H9 (cell line): ENCODE measurements at regions not wholly inside any gene's neighbourhood (a gene's known extent, or its start where the extent isn't known, plus 50 kb on each side); places are given as distances from the start of the nearest gene placed in this dataset.

Source experiments
- DNase-seq: peaks from one replicate; pipeline ENCODE4 v3.0.0-alpha.2; 2017
- H2AFZ ChIP-seq: one replicate; pipeline ENCODE4 v1.6.1; 2013; ENCODE audit warnings: mild to moderate bottlenecking, low read length, control low read depth, moderate library complexity
- H2AK5ac ChIP-seq: 2 replicates; pipeline ENCODE4 v1.6.1; 2013; ENCODE audit warnings: low read length, control low read depth, mixed read lengths; ENCODE audit not compliant: insufficient read length
- H2BK120ac ChIP-seq: one replicate; pipeline ENCODE4 v1.6.1; 2013; ENCODE audit warnings: low read depth, mild to moderate bottlenecking, low read length, control low read depth, inconsistent platforms; ENCODE audit not compliant: poor library complexity, severe bottlenecking
- H2BK12ac ChIP-seq: 2 replicates; pipeline ENCODE4 v1.6.1; 2013; ENCODE audit warnings: low read length, control low read depth, mixed read lengths, low read depth; ENCODE audit not compliant: insufficient read length
- H2BK15ac ChIP-seq: 2 replicates; pipeline ENCODE4 v1.6.1; 2013; ENCODE audit warnings: low read depth, low read length, control low read depth
- H2BK20ac ChIP-seq: one replicate; pipeline ENCODE4 v1.6.1; 2013; ENCODE audit warnings: low read depth, mild to moderate bottlenecking, low read length, control low read depth, inconsistent platforms; ENCODE audit not compliant: poor library complexity, severe bottlenecking
- H2BK5ac ChIP-seq: 2 replicates; pipeline ENCODE4 v1.6.1; 2013; ENCODE audit warnings: low read length, control low read depth, mixed read lengths; ENCODE audit not compliant: insufficient read length
- H3K14ac ChIP-seq: 2 replicates; pipeline ENCODE4 v1.6.1; 2013; ENCODE audit warnings: low read length, control low read depth; ENCODE audit not compliant: insufficient read depth
- H3K18ac ChIP-seq: 2 replicates; pipeline ENCODE4 v1.6.1; 2013; ENCODE audit warnings: low read depth, mild to moderate bottlenecking, mixed read lengths, low read length, control low read depth; ENCODE audit not compliant: insufficient read length
- H3K23ac ChIP-seq: 2 replicates; pipeline ENCODE4 v1.6.1; 2013; ENCODE audit warnings: low read length, control low read depth, mixed read lengths, low read depth; ENCODE audit not compliant: insufficient read length
- H3K23me2 ChIP-seq: 2 replicates; pipeline ENCODE4 v1.6.1; 2013; ENCODE audit warnings: low read depth, mild to moderate bottlenecking, mixed read lengths, low read length, control low read depth; ENCODE audit not compliant: insufficient read length, poor library complexity, severe bottlenecking
- H3K27ac ChIP-seq: 2 replicates; pipeline ENCODE4 v1.5.1; 2013; ENCODE audit warnings: low read length, control low read depth, mixed read lengths, low read depth; ENCODE audit not compliant: insufficient read length
- H3K27me3 ChIP-seq: 2 replicates; pipeline ENCODE4 v1.6.1; 2013; ENCODE audit warnings: low read length, control low read depth, inconsistent platforms; ENCODE audit not compliant: insufficient read depth
- H3K4ac ChIP-seq: 2 replicates; pipeline ENCODE4 v1.6.1; 2013; ENCODE audit warnings: low read depth, mild to moderate bottlenecking, control low read depth, inconsistent platforms, low read length, moderate library complexity
- H3K4me1 ChIP-seq: 2 replicates; pipeline ENCODE4 v1.6.1; 2013; ENCODE audit warnings: low read length, control low read depth, inconsistent platforms; ENCODE audit not compliant: insufficient read depth
- H3K4me2 ChIP-seq: 2 replicates; pipeline ENCODE4 v1.6.1; 2013; ENCODE audit warnings: low read length, control low read depth, mixed read lengths; ENCODE audit not compliant: insufficient read length, insufficient read depth
- H3K56ac ChIP-seq: 2 replicates; pipeline ENCODE4 v1.6.1; 2013; ENCODE audit warnings: low read depth, mild to moderate bottlenecking, mixed read lengths, low read length, control low read depth; ENCODE audit not compliant: insufficient read length
- H3K79me1 ChIP-seq: 2 replicates; pipeline ENCODE4 v1.6.1; 2013; ENCODE audit warnings: low read depth, mild to moderate bottlenecking, moderate library complexity, low read length, control low read depth, inconsistent platforms; ENCODE audit not compliant: insufficient read depth, poor library complexity, severe bottlenecking
- H3K79me2 ChIP-seq: 2 replicates; pipeline ENCODE4 v1.6.1; 2013; ENCODE audit warnings: low read length, control low read depth, inconsistent platforms; ENCODE audit not compliant: insufficient read depth
- H3K9ac ChIP-seq: 2 replicates; pipeline ENCODE4 v1.6.1; 2013; ENCODE audit warnings: low read length, control low read depth, mixed read lengths; ENCODE audit not compliant: insufficient read length; ENCODE audit errors: extremely low read depth
- H3K9me3 ChIP-seq: one replicate; pipeline ENCODE4 v1.6.1; 2013; ENCODE audit warnings: low read depth, low read length, inconsistent platforms; ENCODE audit not compliant: control insufficient read depth
- H3T11ph ChIP-seq: one replicate; pipeline ENCODE4 v1.6.1; 2013; ENCODE audit warnings: mild to moderate bottlenecking, low read length, control low read depth, inconsistent platforms
- H4K20me1 ChIP-seq: one replicate; pipeline ENCODE4 v1.6.1; 2013; ENCODE audit not compliant: control insufficient read depth, insufficient read length, insufficient read depth
- H4K5ac ChIP-seq: 2 replicates; pipeline ENCODE4 v1.6.1; 2013; ENCODE audit warnings: low read depth, mild to moderate bottlenecking, mixed read lengths, low read length, control low read depth; ENCODE audit not compliant: insufficient read length
- H4K8ac ChIP-seq: replicated peaks from 2 replicates; pipeline ENCODE4 v1.6.1; 2013; ENCODE audit warnings: low read length, control low read depth, mixed read lengths, low read depth; ENCODE audit not compliant: insufficient read length
- H4K91ac ChIP-seq: 2 replicates; pipeline ENCODE4 v1.6.1; 2013; ENCODE audit warnings: low read depth, mild to moderate bottlenecking, moderate library complexity, mixed read lengths, low read length, control low read depth; ENCODE audit not compliant: insufficient read length
- H3K27ac Mint-ChIP-seq, 3 experiments: 2 replicates in 2 of 3; 3 replicates in 1 of 3; pipeline ENCODE4 v1.8.0; 2020 to 2021; ENCODE audit warnings: mixed read lengths in 3 of 3, mild to moderate bottlenecking in 1 of 3, moderate library complexity in 1 of 3
- H3K27me3 Mint-ChIP-seq: 2 replicates; pipeline ENCODE4 v1.8.0; 2021; ENCODE audit warnings: low read depth, mild to moderate bottlenecking, moderate library complexity, mixed read lengths
- H3K36me3 Mint-ChIP-seq, 3 experiments: 2 replicates in 2 of 3; 3 replicates in 1 of 3; pipeline ENCODE4 v1.8.0; 2020 to 2021; ENCODE audit warnings: low read depth in 3 of 3, mixed read lengths in 3 of 3; ENCODE audit not compliant: insufficient read depth in 1 of 3
- H3K4me1 Mint-ChIP-seq, 2 experiments: 2 replicates each; pipeline ENCODE4 v1.8.0; 2020; ENCODE audit warnings: mixed read lengths in 2 of 2
- H3K4me3 Mint-ChIP-seq, 2 experiments: 2 replicates in 1 of 2; 3 replicates in 1 of 2; pipeline ENCODE4 v1.8.0; 2020 to 2021; ENCODE audit warnings: mild to moderate bottlenecking in 2 of 2, mixed read lengths in 2 of 2, moderate library complexity in 1 of 2
- H3K9me3 Mint-ChIP-seq, 2 experiments: 2 replicates in 1 of 2; 3 replicates in 1 of 2; pipeline ENCODE4 v1.8.0; 2020; ENCODE audit warnings: mild to moderate bottlenecking in 2 of 2, mixed read lengths in 2 of 2, moderate library complexity in 1 of 2
- WGBS: extraction: QIAGEN DNeasy Blood & Tissue Kit; methylation state at CpG from one replicate; pipeline ENCODE4 v1.1.7; 2013; ENCODE audit warnings: missing lambda C conversion rate, low lambda C conversion rate, mixed read lengths; ENCODE audit not compliant: insufficient read length; ENCODE audit errors: extremely low coverage; 5-methylcytosine and 5-hydroxymethylcytosine counted together
- TF ChIP-seq, protein P1 (sequence below): fragments of 200-600 bp; sonication (generic); conservative IDR thresholded peaks from 3 replicates; pipeline ENCODE4 v1.8.0; 2021; ENCODE audit warnings: antibody characterized with exemption, mild to moderate bottlenecking

DNA sequence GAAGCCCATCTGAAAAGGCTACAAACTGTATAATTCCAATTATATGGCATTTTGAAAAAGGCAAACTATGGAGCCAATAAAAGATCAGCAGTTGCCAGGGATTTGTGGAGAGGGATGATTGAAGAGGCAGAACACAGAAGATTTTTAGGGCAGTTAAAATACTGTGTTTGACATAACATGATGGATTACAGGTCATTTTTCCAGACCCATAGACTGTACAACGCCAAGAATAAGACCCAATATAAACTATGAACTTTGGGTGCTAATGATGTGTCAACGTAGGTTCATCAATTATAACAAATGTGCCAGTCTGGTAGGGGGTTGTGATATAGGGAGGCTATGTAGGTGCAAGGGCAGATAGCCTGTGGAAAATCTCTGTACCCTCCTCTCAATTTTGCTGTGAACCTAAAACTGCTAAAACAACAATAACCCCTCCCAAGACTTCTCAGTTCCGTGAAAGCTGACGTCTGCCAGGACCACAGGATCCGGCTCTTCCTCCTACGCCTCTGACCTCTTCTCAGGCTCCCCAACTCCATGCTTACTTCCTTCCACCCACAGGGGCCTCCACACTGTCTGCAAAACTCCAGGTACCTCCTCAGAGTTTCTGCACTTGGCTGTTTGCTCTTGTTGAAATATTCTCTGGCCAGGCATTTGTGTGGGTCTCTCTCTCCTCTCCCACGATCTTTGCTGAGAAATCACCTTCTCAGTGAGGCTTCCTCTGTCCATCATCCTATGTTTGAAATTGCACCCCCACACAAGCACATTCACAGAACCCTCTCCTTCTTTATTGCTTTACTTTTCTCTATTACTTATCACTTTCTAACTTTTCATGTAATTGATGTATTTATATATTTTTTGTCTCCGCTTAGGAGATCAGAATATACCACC is 131.4 kb downstream of the BBS10 start:
- WGBS: no CpG with 5 or more reads among the region's 8 CpGs
- no peak overlapping the region for H3T11ph ChIP-seq
- H2BK5ac ChIP-seq: no peak overlapping the region
- H4K5ac ChIP-seq: no peak overlapping the region
- peak overlapping the region; percentile 18 for H2AFZ ChIP-seq
- H2BK15ac ChIP-seq: no peak overlapping the region
- no peak overlapping the region for H2BK120ac ChIP-seq
- Mint-ChIP-seq H3K27ac (peak overlapping the region in 1 of 3 experiments; percentile 83; a peak in 2 of 7 replicates), H3K4me3 (no peak overlapping the region), H3K36me3 (no peaks in the 10 kb centered on the region), H3K27me3 (no peaks in the 10 kb centered on the region; the same call in 1 of the 2 replicates), H3K9me3 (no peaks in the 10 kb centered on the region; a peak in 1 of 5 replicates), H3K4me1 (peaks cover 5 to 6% of the 10 kb centered on the region in 2 experiments; a peak in 3 of 4 replicates)
- no peak overlapping the region for H3K27ac ChIP-seq
- no peaks in the 10 kb centered on the region for H3K23me2 ChIP-seq
- H2AK5ac ChIP-seq: no peak overlapping the region
- no peaks in the 10 kb centered on the region for H3K27me3 ChIP-seq
- no peak overlapping the region for H3K18ac ChIP-seq
- H3K9me3 ChIP-seq: no peaks in the 10 kb centered on the region
- H3K23ac ChIP-seq: no peak overlapping the region
- H2BK20ac ChIP-seq: no peak overlapping the region
- no peaks in the 10 kb centered on the region for H3K4me1 ChIP-seq
- no peaks in the 10 kb centered on the region for H3K79me1 ChIP-seq
- no peak overlapping the region for H4K91ac ChIP-seq
- H3K4me2 ChIP-seq: no peak overlapping the region
- no peak overlapping the region for H2BK12ac ChIP-seq
- no peak overlapping the region for H3K9ac ChIP-seq
- DNase-seq: no peak
- H3K56ac ChIP-seq: no peak overlapping the region
- H3K4ac ChIP-seq: no peak overlapping the region
- H4K20me1 ChIP-seq: no peaks in the 10 kb centered on the region
- TF ChIP-seq, protein P1, sequence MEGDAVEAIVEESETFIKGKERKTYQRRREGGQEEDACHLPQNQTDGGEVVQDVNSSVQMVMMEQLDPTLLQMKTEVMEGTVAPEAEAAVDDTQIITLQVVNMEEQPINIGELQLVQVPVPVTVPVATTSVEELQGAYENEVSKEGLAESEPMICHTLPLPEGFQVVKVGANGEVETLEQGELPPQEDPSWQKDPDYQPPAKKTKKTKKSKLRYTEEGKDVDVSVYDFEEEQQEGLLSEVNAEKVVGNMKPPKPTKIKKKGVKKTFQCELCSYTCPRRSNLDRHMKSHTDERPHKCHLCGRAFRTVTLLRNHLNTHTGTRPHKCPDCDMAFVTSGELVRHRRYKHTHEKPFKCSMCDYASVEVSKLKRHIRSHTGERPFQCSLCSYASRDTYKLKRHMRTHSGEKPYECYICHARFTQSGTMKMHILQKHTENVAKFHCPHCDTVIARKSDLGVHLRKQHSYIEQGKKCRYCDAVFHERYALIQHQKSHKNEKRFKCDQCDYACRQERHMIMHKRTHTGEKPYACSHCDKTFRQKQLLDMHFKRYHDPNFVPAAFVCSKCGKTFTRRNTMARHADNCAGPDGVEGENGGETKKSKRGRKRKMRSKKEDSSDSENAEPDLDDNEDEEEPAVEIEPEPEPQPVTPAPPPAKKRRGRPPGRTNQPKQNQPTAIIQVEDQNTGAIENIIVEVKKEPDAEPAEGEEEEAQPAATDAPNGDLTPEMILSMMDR: no peak
- H3K79me2 ChIP-seq: no peaks in the 10 kb centered on the region; the same call in 1 of the 2 replicates
- H4K8ac ChIP-seq: no peak overlapping the region
- no peak overlapping the region for H3K14ac ChIP-seq
